ENCODE measurements at regions not wholly inside any gene's neighbourhood (a gene's known extent, or its start where the extent isn't known, plus 50 kb on each side); places are given as distances from the start of the nearest gene placed in this dataset.

DNA sequence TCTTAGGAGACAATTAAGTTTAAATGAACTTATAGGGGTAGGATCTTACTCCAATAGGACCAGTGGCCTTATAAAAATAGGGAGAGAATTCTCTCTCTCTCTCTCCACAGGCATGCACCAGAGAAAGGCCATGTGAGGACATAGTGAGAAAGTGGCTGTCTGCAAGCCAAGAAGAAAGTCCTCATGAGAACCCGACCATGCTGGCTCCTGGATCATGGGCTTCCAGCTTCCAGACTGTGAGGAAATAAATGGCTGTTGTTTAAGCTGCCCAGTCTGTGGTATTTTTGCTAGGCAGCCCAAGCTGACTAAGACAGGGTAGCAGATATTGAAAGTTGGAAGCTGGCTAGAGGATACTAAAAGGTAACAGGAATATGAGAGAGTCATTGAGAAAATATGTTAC lies 454.0 kb downstream of the NBAS start:
- DNase-seq = peak; percentile 3

DNA sequence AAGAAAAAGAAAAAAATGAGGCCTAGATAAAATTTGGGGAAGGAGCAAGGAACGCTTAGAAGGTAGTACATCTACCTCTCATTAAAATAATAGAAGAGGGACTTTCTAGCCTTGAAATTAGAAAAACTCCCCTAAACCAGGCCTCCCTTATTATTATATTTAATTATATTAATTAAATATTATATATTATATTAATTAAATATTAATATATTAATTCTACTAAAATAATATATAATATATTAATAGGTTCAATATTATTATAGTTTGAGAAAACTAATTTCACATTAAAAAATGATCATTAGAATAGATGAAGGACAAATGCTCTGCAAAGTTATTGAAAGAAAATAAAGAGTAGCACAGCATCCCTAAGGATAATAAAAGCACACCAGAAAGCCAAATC lies 449.4 kb downstream of the NBAS start:
- DNase-seq = no peak

DNA sequence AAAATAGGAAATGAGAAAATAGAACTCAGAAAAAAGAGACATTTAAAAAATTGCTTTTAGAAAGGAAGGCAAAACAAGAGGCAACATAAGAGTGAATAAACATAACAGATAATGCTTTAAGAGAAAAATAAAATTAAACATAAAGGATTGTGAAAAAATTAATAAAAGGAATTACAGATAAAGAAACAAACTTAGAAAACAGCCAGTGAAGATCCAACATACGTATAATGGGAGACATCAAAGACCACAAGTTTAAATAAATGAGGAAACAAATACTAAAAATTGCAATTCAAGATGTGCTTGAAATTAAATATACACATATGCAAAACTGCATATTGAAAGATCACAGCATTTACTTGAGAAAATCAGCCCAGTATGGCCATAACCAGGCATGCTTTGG lies 448.9 kb downstream of the NBAS start:
- DNase-seq = no peak

DNA sequence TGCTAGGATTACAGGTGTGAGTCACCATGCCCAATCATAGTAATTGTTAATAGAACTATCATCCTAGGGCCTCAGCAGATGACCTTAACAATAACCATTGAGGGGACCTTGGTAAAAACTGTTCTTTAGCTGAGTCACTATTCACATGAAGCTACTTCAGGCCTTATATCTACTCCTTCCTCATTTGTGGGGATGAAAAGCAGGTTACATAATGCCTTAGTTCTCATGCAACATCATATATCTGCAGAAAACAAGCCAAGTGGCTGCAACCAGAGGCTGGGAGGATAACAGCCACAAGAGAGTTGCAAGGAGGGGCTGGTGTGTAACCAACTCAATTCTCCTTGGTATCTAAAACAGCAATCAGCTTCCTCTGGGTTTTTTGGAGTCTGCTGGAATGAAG lies 445.4 kb downstream of the NBAS start:
- no peak for DNase-seq

DNA sequence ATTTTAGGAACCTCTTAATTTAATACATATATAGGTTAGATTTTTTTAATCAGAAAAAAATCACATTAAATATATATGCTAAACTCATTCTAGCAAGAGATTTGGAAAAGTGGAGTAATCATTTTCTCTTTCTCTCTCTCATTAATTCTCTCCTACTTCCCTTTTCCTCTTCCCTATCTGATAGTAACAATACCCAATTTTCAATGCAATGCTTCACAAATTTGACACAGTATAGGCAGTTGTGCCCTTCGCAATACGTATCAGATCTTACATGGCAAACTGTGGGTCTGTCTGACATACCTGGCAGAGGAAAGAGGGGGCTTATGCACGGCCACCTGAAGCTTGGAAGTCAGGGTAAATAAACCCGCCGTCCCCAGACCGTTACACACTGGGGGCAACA lies 444.3 kb downstream of the NBAS start:
- DNase-seq = no peak

All from NCI-H226 (cell line).